Body of pancreas (tissue), 4 donors: ENCODE measurements at regions not wholly inside any gene's neighbourhood (a gene's known extent, or its start where the extent isn't known, plus 50 kb on each side); places are given as distances from the start of the nearest gene placed in this dataset.

Experiments used
- POLR2A ChIP-seq, 3 donors: fragments of 450-650 bp; IDR thresholded peaks; one replicate each; pipeline ENCODE4 v1.6.1; 2016; ENCODE audit warnings: antibody characterized with exemption in 3 of 3, mild to moderate bottlenecking in 2 of 3
- TF ChIP-seq, protein P1 (sequence below), 7 experiments: fragments of 450-650 bp in 4 of 7; fragments of 200-600 bp in 3 of 7; sonication (generic) in 3 of 7; IDR thresholded peaks; one replicate each; pipeline ENCODE4 v1.5.1; 2016 to 2019; ENCODE audit warnings: antibody characterized with exemption in 7 of 7

DNA sequence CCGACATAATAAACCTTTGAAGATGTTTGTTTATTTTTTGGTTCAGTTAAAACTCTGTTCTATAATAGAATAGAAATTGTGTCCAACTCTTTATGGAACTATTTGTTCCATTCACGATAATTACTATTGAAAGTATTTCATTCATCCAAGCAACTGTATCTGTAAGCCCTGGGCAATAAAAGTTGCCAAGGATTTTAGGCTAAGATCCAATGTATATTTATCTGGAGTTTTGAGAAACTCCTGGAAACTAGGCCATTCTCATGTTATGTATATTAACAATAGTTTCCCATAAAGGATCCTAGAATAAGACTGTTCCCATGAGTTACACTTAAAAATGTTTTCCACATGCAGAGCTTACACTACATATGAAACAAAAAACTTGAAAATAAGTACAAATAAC lies 261.6 kb downstream of the SLITRK6 start:
- TF ChIP-seq, protein P1, sequence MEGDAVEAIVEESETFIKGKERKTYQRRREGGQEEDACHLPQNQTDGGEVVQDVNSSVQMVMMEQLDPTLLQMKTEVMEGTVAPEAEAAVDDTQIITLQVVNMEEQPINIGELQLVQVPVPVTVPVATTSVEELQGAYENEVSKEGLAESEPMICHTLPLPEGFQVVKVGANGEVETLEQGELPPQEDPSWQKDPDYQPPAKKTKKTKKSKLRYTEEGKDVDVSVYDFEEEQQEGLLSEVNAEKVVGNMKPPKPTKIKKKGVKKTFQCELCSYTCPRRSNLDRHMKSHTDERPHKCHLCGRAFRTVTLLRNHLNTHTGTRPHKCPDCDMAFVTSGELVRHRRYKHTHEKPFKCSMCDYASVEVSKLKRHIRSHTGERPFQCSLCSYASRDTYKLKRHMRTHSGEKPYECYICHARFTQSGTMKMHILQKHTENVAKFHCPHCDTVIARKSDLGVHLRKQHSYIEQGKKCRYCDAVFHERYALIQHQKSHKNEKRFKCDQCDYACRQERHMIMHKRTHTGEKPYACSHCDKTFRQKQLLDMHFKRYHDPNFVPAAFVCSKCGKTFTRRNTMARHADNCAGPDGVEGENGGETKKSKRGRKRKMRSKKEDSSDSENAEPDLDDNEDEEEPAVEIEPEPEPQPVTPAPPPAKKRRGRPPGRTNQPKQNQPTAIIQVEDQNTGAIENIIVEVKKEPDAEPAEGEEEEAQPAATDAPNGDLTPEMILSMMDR (IDR thresholded peaks at IDR 0.05) = no peak
- TF ChIP-seq POLR2A (IDR thresholded peaks at IDR 0.05) = no peak
